HepG2 (cell line): ENCODE measurements at regions not wholly inside any gene's neighbourhood (a gene's known extent, or its start where the extent isn't known, plus 50 kb on each side); places are given as distances from the start of the nearest gene placed in this dataset.

Experiments used
- ATAC-seq: fragments of 200-7000 bp; cut with Tn5 transposase; 3 replicates; pipeline ENCODE4 v1.9.1; 2020; ENCODE audit warnings: mild to moderate bottlenecking, moderate library complexity
- BruUV-seq: library from RNA; stranded (reverse); fragments of 400-500 nt; replicated peaks from 2 replicates; lab custom pipeline; 2021; lab: Mats Ljungman, UMichigan
- CTCF ChIA-PET: fragments of 300-600 bp; formaldehyde crosslinking; extraction: SDS; loops from one replicate; lab custom pipeline; 2021; ENCODE audit warnings: low total read pairs, inconsistent platforms, low intra/inter-chr PET ratio; lab: Yijun Ruan, JAX
- POLR2A ChIA-PET: fragments of 350-600 bp; sonication (Branson Sonifier 250); formaldehyde crosslinking; loops from one replicate; lab custom pipeline; 2020; ENCODE audit warnings: antibody characterized with exemption, inconsistent platforms; lab: Yijun Ruan, JAX
- DNase-seq: peaks from one replicate; pipeline ENCODE4 v3.0.0-alpha.2; 2015; ENCODE audit warnings: low spot score
- FAIRE-seq: peaks from 3 replicates; lab custom pipeline; 2011; peaks lifted over from hg19 to GRCh38; lab: Jason Lieb, UNC
- H2AFZ ChIP-seq: one replicate; pipeline ENCODE4 v1.6.1; 2011; ENCODE audit warnings: low read length, inconsistent platforms
- H3K27ac ChIP-seq: fragments of 300-600 bp; 3 replicates; pipeline ENCODE4 v1.8.0; 2011; ENCODE audit warnings: mixed run types, mild to moderate bottlenecking, mixed read lengths, low read length, inconsistent platforms; ENCODE audit not compliant: insufficient read depth; ENCODE audit errors: extremely low read length
- H3K27me3 ChIP-seq, 2 experiments: fragments of 200-600 bp in 1 of 2; 2 replicates in 1 of 2; 3 replicates in 1 of 2; pipeline versions ENCODE4 v1.6.0 to v1.8.0; 2011; ENCODE audit warnings: low read length in 2 of 2, mild to moderate bottlenecking in 2 of 2, moderate library complexity in 2 of 2, inconsistent platforms in 1 of 2; ENCODE audit not compliant: insufficient read depth in 2 of 2, control insufficient read depth in 1 of 2
- H3K36me3 ChIP-seq, 2 experiments: fragments of 200-600 bp in 1 of 2; replicated peaks in 1 of 2; 2 replicates in 1 of 2; 3 replicates in 1 of 2; pipeline versions ENCODE4 v1.5.1 to v1.8.0; 2011; ENCODE audit warnings: low read length in 2 of 2, inconsistent platforms in 1 of 2; ENCODE audit not compliant: insufficient read depth in 2 of 2, control insufficient read depth in 1 of 2
- H3K4me1 ChIP-seq: 2 replicates; pipeline ENCODE4 v1.5.1; 2012; ENCODE audit warnings: low read length, inconsistent platforms; ENCODE audit not compliant: insufficient read depth
- H3K4me2 ChIP-seq: 2 replicates; pipeline ENCODE4 v1.6.0; 2011; ENCODE audit warnings: low read depth, low read length, inconsistent platforms
- H3K4me3 ChIP-seq, 3 experiments: fragments of 200-600 bp in 1 of 3; sonication (generic), shearing (Covaris generic) in 1 of 3; replicated peaks in 1 of 3; 2 replicates each; pipeline ENCODE4 v1.5.1; 2011 to 2016; ENCODE audit warnings: low read length in 3 of 3, inconsistent platforms in 2 of 3, low read depth in 2 of 3, mild to moderate bottlenecking in 2 of 3, control low read depth in 1 of 3, mixed read lengths in 1 of 3; ENCODE audit not compliant: insufficient read depth in 1 of 3
- H3K79me2 ChIP-seq: one replicate; pipeline ENCODE4 v1.6.1; 2011; ENCODE audit warnings: low read length, inconsistent platforms; ENCODE audit not compliant: insufficient read depth
- H3K9ac ChIP-seq: 2 replicates; pipeline ENCODE4 v1.6.0; 2011; ENCODE audit warnings: mild to moderate bottlenecking, low read depth, low read length, inconsistent platforms; ENCODE audit not compliant: insufficient read depth
- H3K9me3 ChIP-seq: 2 replicates; pipeline ENCODE4 v1.5.1; 2012; ENCODE audit warnings: mild to moderate bottlenecking, low read length
- H4K20me1 ChIP-seq: 2 replicates; pipeline ENCODE4 v1.6.0; 2011; ENCODE audit warnings: inconsistent platforms, mild to moderate bottlenecking, low read length, moderate library complexity; ENCODE audit not compliant: insufficient read depth
- CSRNP1 ChIP-seq: sonication (generic); formaldehyde crosslinking; IDR thresholded peaks from 2 replicates; pipeline ENCODE4 v1.8.1; 2023; ENCODE audit warnings: mild to moderate bottlenecking, missing genetic modification reagents
- CTCF ChIP-seq: sonication (generic); formaldehyde crosslinking; IDR thresholded peaks from 2 replicates; pipeline ENCODE4 v1.5.0; 2020; ENCODE audit warnings: mild to moderate bottlenecking, missing genetic modification reagents, moderate library complexity
- ELK4 ChIP-seq: sonication (generic); formaldehyde crosslinking; IDR thresholded peaks from 2 replicates; pipeline ENCODE4 v1.9.0; 2021; ENCODE audit warnings: missing genetic modification reagents, borderline replicate concordance
- FOXK1 ChIP-seq: sonication (generic); formaldehyde crosslinking; IDR thresholded peaks from 2 replicates; pipeline ENCODE4 v1.4.0; 2020; ENCODE audit warnings: low read depth, missing genetic modification reagents, borderline replicate concordance
- PRMT3 ChIP-seq: sonication (generic); formaldehyde crosslinking; IDR thresholded peaks from 2 replicates; pipeline ENCODE4 v1.8.1; 2022; ENCODE audit warnings: low read depth, mild to moderate bottlenecking, moderate library complexity, missing genetic modification reagents, borderline replicate concordance
- REXO4 ChIP-seq: sonication (generic); formaldehyde crosslinking; IDR thresholded peaks from 2 replicates; pipeline ENCODE4 v1.8.0; 2022; ENCODE audit warnings: missing genetic modification reagents, mild to moderate bottlenecking, borderline replicate concordance
- RFXAP ChIP-seq: sonication (generic); formaldehyde crosslinking; IDR thresholded peaks from 2 replicates; pipeline ENCODE4 v1.4.0; 2020; ENCODE audit warnings: missing genetic modification reagents, borderline replicate concordance
- ZMYM2 ChIP-seq: sonication (generic); formaldehyde crosslinking; IDR thresholded peaks from 2 replicates; pipeline ENCODE4 v1.8.0; 2022; ENCODE audit warnings: mild to moderate bottlenecking, missing genetic modification reagents
- ZNF605 ChIP-seq: sonication (generic); formaldehyde crosslinking; IDR thresholded peaks from 2 replicates; pipeline ENCODE4 v1.8.0; 2022; ENCODE audit warnings: mild to moderate bottlenecking, missing genetic modification reagents
- WGBS: methylation state at CpG from one replicate; pipeline ENCODE4 v1.1.6; 2017; ENCODE audit warnings: low lambda C conversion rate; 5-methylcytosine and 5-hydroxymethylcytosine counted together
- in situ Hi-C: cut with HindIII; loops from 2 replicates; pipeline ENCODE4 v1.10.0; 2017; ENCODE audit warnings: low pct_unique_long_range_greater_than_20kb; ENCODE audit not compliant: extremely low pct_ligation_motif_present
- intact Hi-C: fragments of 100-400 bp; cut with micrococcal nuclease; formaldehyde crosslinking; loops from one replicate; pipeline ENCODE4 v1.10.0; 2022; ENCODE audit not compliant: unreplicated experiment

- Histone ChIP-seq H4K20me1 (no peaks in the 10 kb centered on the region), H3K36me3 (no peaks in the 10 kb centered on the region), H3K4me2 (peak overlapping the region; percentile 59), H3K27ac (no peak overlapping the region), H3K9me3 (no peaks in the 10 kb centered on the region), H3K4me1 (peaks cover 53% of the 10 kb centered on the region), H3K27me3 (no peaks in the 10 kb centered on the region), H3K4me3 (peak overlapping the region in 1 of 3 experiments; percentile 15; a peak in 1 of 6 replicates), H3K9ac (no peak overlapping the region), H2AFZ (no peak overlapping the region), H3K79me2 (no peaks in the 10 kb centered on the region)
- ChIA-PET CTCF (no interaction called here), POLR2A (interaction anchor here (0.8 to 2.9 kb wide), 3 partner anchors 8 to 711 kb away, joined by 3 to 9 read pairs (median 3); no protein-coding TSS in a partner anchor)
- ATAC-seq: peak; percentile 63
- no peak for DNase-seq
- intact Hi-C loops: no loop called here
- in situ Hi-C loops: no loop called here
- TF ChIP-seq RFXAP (no peak), ZMYM2 (CRISPR knock-in tag) (no peak), FOXK1 (CRISPR knock-in tag) (no peak), ELK4 (CRISPR knock-in tag) (no peak), CSRNP1 (CRISPR knock-in tag) (no peak), ZNF605 (0 out of 2 replicates have a peak, but pooled peaks have one; percentile 33), PRMT3 (CRISPR knock-in tag) (no peak), CTCF (CRISPR knock-in tag) (0 out of 2 replicates have a peak, but pooled peaks have one; percentile 20), REXO4 (CRISPR knock-in tag) (no peak)
- no peak for FAIRE-seq
- 69% methylated on average over 3 of the region's 3 CpGs for WGBS
- BruUV-seq: no TSS peak
These were observed 101.2 kb downstream of the SALL1 start for GRCh38 chr16:51049678-51050376.
